Astrocyte (in vitro differentiated cells and primary cell): ENCODE measurements at regions not wholly inside any gene's neighbourhood (a gene's known extent, or its start where the extent isn't known, plus 50 kb on each side); places are given as distances from the start of the nearest gene placed in this dataset.

ENCODE experiments used
- EZH2 ChIP-seq: IDR thresholded peaks from 2 replicates; pipeline ENCODE4 v1.6.1; 2012; ENCODE audit warnings: mild to moderate bottlenecking, low read length, inconsistent platforms; ENCODE audit not compliant: insufficient read depth
- TF ChIP-seq, protein P1 (sequence below): IDR thresholded peaks from 2 replicates; pipeline ENCODE4 v1.5.1; 2011; ENCODE audit warnings: low read depth, mild to moderate bottlenecking, inconsistent platforms, low read length, moderate library complexity; ENCODE audit not compliant: insufficient read depth

DNA sequence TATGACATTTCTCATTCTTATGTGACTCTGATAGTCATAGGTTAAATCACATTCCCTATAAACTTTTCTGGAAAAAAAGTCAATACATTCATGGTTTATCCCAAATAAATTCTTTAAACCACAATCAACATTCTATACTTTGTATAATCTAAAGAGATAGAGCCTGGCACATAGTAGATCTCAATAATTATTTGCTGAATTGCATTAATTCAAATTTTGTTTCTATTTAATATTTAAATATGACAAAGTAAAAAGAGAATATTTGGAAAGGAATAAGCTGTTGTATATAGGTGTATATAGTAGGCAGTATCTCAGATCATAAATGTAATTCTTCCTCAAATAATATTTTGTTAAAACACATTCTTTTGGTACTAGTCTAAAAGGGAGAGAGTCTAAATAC is 102.2 kb upstream of the USP15 start:
- TF ChIP-seq, protein P1, sequence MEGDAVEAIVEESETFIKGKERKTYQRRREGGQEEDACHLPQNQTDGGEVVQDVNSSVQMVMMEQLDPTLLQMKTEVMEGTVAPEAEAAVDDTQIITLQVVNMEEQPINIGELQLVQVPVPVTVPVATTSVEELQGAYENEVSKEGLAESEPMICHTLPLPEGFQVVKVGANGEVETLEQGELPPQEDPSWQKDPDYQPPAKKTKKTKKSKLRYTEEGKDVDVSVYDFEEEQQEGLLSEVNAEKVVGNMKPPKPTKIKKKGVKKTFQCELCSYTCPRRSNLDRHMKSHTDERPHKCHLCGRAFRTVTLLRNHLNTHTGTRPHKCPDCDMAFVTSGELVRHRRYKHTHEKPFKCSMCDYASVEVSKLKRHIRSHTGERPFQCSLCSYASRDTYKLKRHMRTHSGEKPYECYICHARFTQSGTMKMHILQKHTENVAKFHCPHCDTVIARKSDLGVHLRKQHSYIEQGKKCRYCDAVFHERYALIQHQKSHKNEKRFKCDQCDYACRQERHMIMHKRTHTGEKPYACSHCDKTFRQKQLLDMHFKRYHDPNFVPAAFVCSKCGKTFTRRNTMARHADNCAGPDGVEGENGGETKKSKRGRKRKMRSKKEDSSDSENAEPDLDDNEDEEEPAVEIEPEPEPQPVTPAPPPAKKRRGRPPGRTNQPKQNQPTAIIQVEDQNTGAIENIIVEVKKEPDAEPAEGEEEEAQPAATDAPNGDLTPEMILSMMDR, result no peak
- TF ChIP-seq EZH2, result no peak
